Sigmoid colon (tissue), 6 donors: ENCODE measurements at regions not wholly inside any gene's neighbourhood (a gene's known extent, or its start where the extent isn't known, plus 50 kb on each side); places are given as distances from the start of the nearest gene placed in this dataset.
"Not testable (repeated sequence)": the region's sequence is repeated elsewhere in the genome, so short reads cannot be mapped to it uniquely, and the experiment has no call there.

Experiments used
- DNase-seq: peaks from one replicate; pipeline ENCODE4 v3.0.0-alpha.2; 2019
- H3K27ac ChIP-seq, 4 donors: fragments of 200-600 bp; sonication (generic); one replicate each; pipeline ENCODE4 v1.5.1; 2016 to 2019; ENCODE audit warnings: mild to moderate bottlenecking in 1 of 4
- H3K27me3 ChIP-seq, 3 donors: fragments of 200-600 bp; sonication (generic); one replicate each; pipeline ENCODE4 v1.5.1; 2019; ENCODE audit warnings: mild to moderate bottlenecking in 1 of 3
- H3K36me3 ChIP-seq, 4 donors: fragments of 200-600 bp; sonication (generic); one replicate each; pipeline ENCODE4 v1.5.1; 2016 to 2019
- H3K4me1 ChIP-seq, 4 donors: fragments of 200-600 bp; sonication (generic); one replicate each; pipeline ENCODE4 v1.5.1; 2017 to 2019
- H3K4me3 ChIP-seq, 4 donors: fragments of 200-600 bp; sonication (generic); one replicate each; pipeline ENCODE4 v1.5.1; 2017 to 2019; ENCODE audit warnings: mild to moderate bottlenecking in 2 of 4, moderate library complexity in 1 of 4
- H3K9me3 ChIP-seq, 4 donors: fragments of 200-600 bp in 3 of 4; sonication (generic) in 3 of 4; one replicate each; pipeline versions ENCODE4 v1.5.1 to v1.6.1; 2013 to 2019
- CTCF ChIP-seq, 4 experiments: fragments of 450-650 bp in 3 of 4; fragments of 200-600 bp in 1 of 4; IDR thresholded peaks; one replicate each; pipeline ENCODE4 v1.5.1; 2016 to 2019; ENCODE audit warnings: antibody characterized with exemption in 4 of 4, mild to moderate bottlenecking in 3 of 4, moderate library complexity in 2 of 4
- EP300 ChIP-seq, 4 donors: sonication (generic); formaldehyde crosslinking; IDR thresholded peaks; one replicate each; pipeline ENCODE4 v1.6.1; 2017; ENCODE audit warnings: antibody characterized with exemption in 4 of 4
- POLR2A ChIP-seq, 2 donors: fragments of 450-650 bp; IDR thresholded peaks; one replicate each; pipeline ENCODE4 v1.6.1; 2016; ENCODE audit warnings: antibody characterized with exemption in 2 of 2, mild to moderate bottlenecking in 2 of 2, moderate library complexity in 2 of 2
- POLR2AphosphoS5 ChIP-seq, 4 donors: sonication (generic); formaldehyde crosslinking; IDR thresholded peaks; one replicate each; pipeline ENCODE4 v1.6.1; 2017; ENCODE audit warnings: antibody characterized with exemption in 4 of 4
- WGBS, 2 donors: extraction: QIAGEN DNeasy Blood & Tissue Kit; methylation state at CpG; one replicate each; pipeline ENCODE4 v1.1.7; 2013; 5-methylcytosine and 5-hydroxymethylcytosine counted together
- intact Hi-C: fragments of 100-400 bp; cut with DNase I; formaldehyde crosslinking; loops from one replicate; pipeline ENCODE4 v1.15.1; 2023
- donor health status: healthy with polysubstance abuse.
- donor health status: healthy.

- peaks cover 0 to 3% (median 0%) of the 10 kb centered on the region in 4 donors for H3K9me3 ChIP-seq
- 93 to 96% methylated on average over 2 of the region's 2 CpGs for WGBS, 2 donors
- no peak for DNase-seq
- no peak overlapping the region for H3K27ac ChIP-seq
- H3K36me3 ChIP-seq, result no peaks in the 10 kb centered on the region
- no peak overlapping the region for H3K4me3 ChIP-seq
- TF ChIP-seq EP300 (IDR thresholded peaks at IDR 0.05) (no peak), POLR2A (IDR thresholded peaks at IDR 0.05) (no peak), CTCF (IDR thresholded peaks at IDR 0.05) (no peak), POLR2AphosphoS5 (IDR thresholded peaks at IDR 0.05) (no peak)
- no peaks in the 10 kb centered on the region for H3K4me1 ChIP-seq
- intact Hi-C loops, result no loop called here
- H3K27me3 ChIP-seq, result no peaks in the 10 kb centered on the region
Observed at GRCh38 chr6:142645663-142646062, 299.3 kb downstream of the HIVEP2 start.

GRCh38 chr6:142647449-142648035, 297.4 kb downstream of the HIVEP2 start:
- no peak overlapping the region for H3K27ac ChIP-seq
- WGBS, 2 donors, result 23 to 40% methylated on average over 6 of the region's 6 CpGs

GRCh38 chr6:142648036-142648451, 296.9 kb downstream of the HIVEP2 start:
- DNase-seq, result no peak
- H3K4me1 ChIP-seq, result no peaks in the 10 kb centered on the region
- no peaks in the 10 kb centered on the region for H3K36me3 ChIP-seq
- TF ChIP-seq POLR2A (IDR thresholded peaks at IDR 0.05), result no peak
- TF ChIP-seq EP300 (IDR thresholded peaks at IDR 0.05), result no peak
- no peak for TF ChIP-seq CTCF (IDR thresholded peaks at IDR 0.05)
- no peak for TF ChIP-seq POLR2AphosphoS5 (IDR thresholded peaks at IDR 0.05)
- no peaks in the 10 kb centered on the region for H3K9me3 ChIP-seq
- no peak overlapping the region for H3K27ac ChIP-seq
- no peak overlapping the region for H3K4me3 ChIP-seq
- intact Hi-C loops, result no loop called here
- no peaks in the 10 kb centered on the region for H3K27me3 ChIP-seq
- 14 to 38% methylated on average over 3 of the region's 3 CpGs for WGBS, 2 donors

More at GRCh38 chr6:142647449-142648035, 297.4 kb downstream of the HIVEP2 start:
- H3K27me3 ChIP-seq, result no peaks in the 10 kb centered on the region
- H3K4me3 ChIP-seq, result no peak overlapping the region
- intact Hi-C loops, result no loop called here
- H3K4me1 ChIP-seq, result no peaks in the 10 kb centered on the region
- H3K9me3 ChIP-seq, result no peaks in the 10 kb centered on the region
- no peak for DNase-seq
- H3K36me3 ChIP-seq, result no peaks in the 10 kb centered on the region
- TF ChIP-seq CTCF (IDR thresholded peaks at IDR 0.05), result no peak
- TF ChIP-seq POLR2A (IDR thresholded peaks at IDR 0.05), result no peak
- TF ChIP-seq EP300 (IDR thresholded peaks at IDR 0.05), result no peak

- H3K4me3 ChIP-seq, result no peak overlapping the region
- intact Hi-C loops, result no loop called here
- DNase-seq, result no peak
- 58 to 82% methylated on average over 1 of the region's 1 CpG for WGBS, 2 donors
- no peaks in the 10 kb centered on the region for H3K36me3 ChIP-seq
- no peaks in the 10 kb centered on the region for H3K27me3 ChIP-seq
- no peaks in the 10 kb centered on the region for H3K9me3 ChIP-seq
- TF ChIP-seq POLR2A (IDR thresholded peaks at IDR 0.05) (no peak), EP300 (IDR thresholded peaks at IDR 0.05) (no peak), CTCF (IDR thresholded peaks at IDR 0.05) (no peak), POLR2AphosphoS5 (IDR thresholded peaks at IDR 0.05) (no peak)
- no peaks in the 10 kb centered on the region for H3K4me1 ChIP-seq
- H3K27ac ChIP-seq, result no peak overlapping the region
Observed at GRCh38 chr6:142648526-142648925, 296.4 kb downstream of the HIVEP2 start.

GRCh38 chr6:142649438-142650234, 295.3 kb downstream of the HIVEP2 start:
- H3K4me3 ChIP-seq, H3K27me3 ChIP-seq, H3K36me3 ChIP-seq, intact Hi-C loops, H3K9me3 ChIP-seq, H3K4me1 ChIP-seq, DNase-seq, H3K27ac ChIP-seq: not testable (repeated sequence)
- 88 to 89% methylated on average over 8 to 9 of the region's 11 CpGs for WGBS, 2 donors
